ENCODE measurements at regions not wholly inside any gene's neighbourhood (a gene's known extent, or its start where the extent isn't known, plus 50 kb on each side); places are given as distances from the start of the nearest gene placed in this dataset.

DNA sequence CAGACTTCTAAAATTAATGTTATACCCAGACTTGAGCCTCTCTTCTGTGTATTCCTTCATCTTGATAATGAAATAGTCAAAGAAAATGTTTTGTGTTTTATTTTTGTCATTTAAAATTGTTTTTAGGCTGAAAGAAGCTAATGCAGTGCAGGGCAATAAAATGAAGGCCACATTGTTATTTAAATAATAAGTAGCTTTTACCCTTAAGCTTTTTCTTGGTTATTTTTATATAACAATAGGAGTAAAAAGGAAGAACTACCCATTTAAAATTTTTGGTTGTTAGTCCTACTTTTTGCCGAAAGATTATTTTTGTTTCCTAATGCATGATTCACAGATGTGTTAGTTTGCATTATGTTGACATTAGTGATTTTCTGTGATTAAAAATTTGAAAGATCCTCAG lies 181.0 kb upstream of the MEOX2 start:
- TF ChIP-seq, protein P1, sequence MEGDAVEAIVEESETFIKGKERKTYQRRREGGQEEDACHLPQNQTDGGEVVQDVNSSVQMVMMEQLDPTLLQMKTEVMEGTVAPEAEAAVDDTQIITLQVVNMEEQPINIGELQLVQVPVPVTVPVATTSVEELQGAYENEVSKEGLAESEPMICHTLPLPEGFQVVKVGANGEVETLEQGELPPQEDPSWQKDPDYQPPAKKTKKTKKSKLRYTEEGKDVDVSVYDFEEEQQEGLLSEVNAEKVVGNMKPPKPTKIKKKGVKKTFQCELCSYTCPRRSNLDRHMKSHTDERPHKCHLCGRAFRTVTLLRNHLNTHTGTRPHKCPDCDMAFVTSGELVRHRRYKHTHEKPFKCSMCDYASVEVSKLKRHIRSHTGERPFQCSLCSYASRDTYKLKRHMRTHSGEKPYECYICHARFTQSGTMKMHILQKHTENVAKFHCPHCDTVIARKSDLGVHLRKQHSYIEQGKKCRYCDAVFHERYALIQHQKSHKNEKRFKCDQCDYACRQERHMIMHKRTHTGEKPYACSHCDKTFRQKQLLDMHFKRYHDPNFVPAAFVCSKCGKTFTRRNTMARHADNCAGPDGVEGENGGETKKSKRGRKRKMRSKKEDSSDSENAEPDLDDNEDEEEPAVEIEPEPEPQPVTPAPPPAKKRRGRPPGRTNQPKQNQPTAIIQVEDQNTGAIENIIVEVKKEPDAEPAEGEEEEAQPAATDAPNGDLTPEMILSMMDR (conservative IDR thresholded peaks at IDR 0.05; ENCODE audit: low read length) = no peak
- no peak for TF ChIP-seq EZH2phosphoT487 (IDR thresholded peaks at IDR 0.05; ENCODE audit: borderline replicate concordance)
